ENCODE measurements at regions not wholly inside any gene's neighbourhood (a gene's known extent, or its start where the extent isn't known, plus 50 kb on each side); places are given as distances from the start of the nearest gene placed in this dataset.

- TF ChIP-seq FOXO4 (CRISPR knock-in tag; conservative IDR thresholded peaks at IDR 0.05) (no peak), SAFB2 (CRISPR knock-in tag; IDR thresholded peaks at IDR 0.05; ENCODE audit: borderline replicate concordance, low read depth) (no peak)
Observed at GRCh38 chr3:168558728-168559411, 463.1 kb upstream of the GOLIM4 start (continued).

- ChIA-PET POLR2A (no interaction called here), CTCF (ENCODE audit: low intra/inter-chr PET ratio, low total read pairs) (no interaction called here)
- ATAC-seq: no peak
- H3K4me3 ChIP-seq (replicated peaks in 1 of 3; ENCODE audit: insufficient read depth in 1 of 3, low read depth in 2 of 3, low read length in 3 of 3): no peak overlapping the region
- no peak overlapping the region for H3K27ac ChIP-seq (ENCODE audit: extremely low read length, insufficient read depth, low read length)
- H3K4me1 ChIP-seq (ENCODE audit: insufficient read depth, low read length): no peaks in the 10 kb centered on the region
- no peaks in the 10 kb centered on the region; a peak in 1 of 5 replicates for H3K27me3 ChIP-seq (ENCODE audit: control insufficient read depth in 1 of 2, insufficient read depth in 2 of 2, low read length in 2 of 2)
- no TSS peak for BruUV-seq (replicated peaks)
- no peaks in the 10 kb centered on the region for H4K20me1 ChIP-seq (ENCODE audit: insufficient read depth, low read length)
- TF ChIP-seq ZBTB1 (CRISPR knock-in tag; IDR thresholded peaks at IDR 0.05; ENCODE audit: borderline replicate concordance) (no peak), ZNF446 (CRISPR knock-in tag; IDR thresholded peaks at IDR 0.05) (no peak)
- no peaks in the 10 kb centered on the region for H3K9me3 ChIP-seq (ENCODE audit: low read length)
- intact Hi-C loops (cut with micrococcal nuclease; ENCODE audit: unreplicated experiment): no loop called here
- no peak overlapping the region for H3K9ac ChIP-seq (ENCODE audit: insufficient read depth, low read depth, low read length)
- no peak overlapping the region for H3K4me2 ChIP-seq (ENCODE audit: low read depth, low read length)
- no peaks in the 10 kb centered on the region for H3K79me2 ChIP-seq (ENCODE audit: insufficient read depth, low read length)
- FAIRE-seq: no peak
- in situ Hi-C loops (cut with HindIII; ENCODE audit: extremely low pct_ligation_motif_present, low pct_unique_long_range_greater_than_20kb): no loop called here
- no peaks in the 10 kb centered on the region for H3K36me3 ChIP-seq (replicated peaks in 1 of 2; ENCODE audit: control insufficient read depth in 1 of 2, insufficient read depth in 2 of 2, low read length in 2 of 2)
- no peak for DNase-seq (ENCODE audit: low spot score)
- no peak overlapping the region for H2AFZ ChIP-seq (ENCODE audit: low read length)
Observed at GRCh38 chr3:168552251-168552650, 456.5 kb upstream of the GOLIM4 start.

- WGBS (ENCODE audit: low lambda C conversion rate): 0% methylated on average over 2 of the region's 2 CpGs
- ChIA-PET POLR2A (no interaction called here), CTCF (ENCODE audit: low intra/inter-chr PET ratio, low total read pairs) (no interaction called here)
- Histone ChIP-seq H3K36me3 (replicated peaks in 1 of 2; ENCODE audit: control insufficient read depth in 1 of 2, insufficient read depth in 2 of 2, low read length in 2 of 2) (no peaks in the 10 kb centered on the region), H3K4me2 (ENCODE audit: low read depth, low read length) (no peak overlapping the region), H3K27ac (ENCODE audit: extremely low read length, insufficient read depth, low read length) (no peak overlapping the region), H2AFZ (ENCODE audit: low read length) (no peak overlapping the region), H4K20me1 (ENCODE audit: insufficient read depth, low read length) (no peaks in the 10 kb centered on the region), H3K4me3 (replicated peaks in 1 of 3; ENCODE audit: insufficient read depth in 1 of 3, low read depth in 2 of 3, low read length in 3 of 3) (no peak overlapping the region), H3K79me2 (ENCODE audit: insufficient read depth, low read length) (no peaks in the 10 kb centered on the region), H3K9me3 (ENCODE audit: low read length) (no peaks in the 10 kb centered on the region), H3K4me1 (ENCODE audit: insufficient read depth, low read length) (no peaks in the 10 kb centered on the region), H3K27me3 (ENCODE audit: control insufficient read depth in 1 of 2, insufficient read depth in 2 of 2, low read length in 2 of 2) (no peaks in the 10 kb centered on the region; a peak in 1 of 5 replicates), H3K9ac (ENCODE audit: insufficient read depth, low read depth, low read length) (no peak overlapping the region)
- FAIRE-seq: no peak
- intact Hi-C loops (cut with micrococcal nuclease; ENCODE audit: unreplicated experiment): no loop called here
- no peak for DNase-seq (ENCODE audit: low spot score)
- in situ Hi-C loops (cut with HindIII; ENCODE audit: extremely low pct_ligation_motif_present, low pct_unique_long_range_greater_than_20kb): no loop called here
- BruUV-seq (replicated peaks): no TSS peak
- no peak for ATAC-seq
- TF ChIP-seq TOPORS (CRISPR knock-in tag; IDR thresholded peaks at IDR 0.05) (no peak), ZEB1 (IDR thresholded peaks at IDR 0.05; ENCODE audit: insufficient replicate concordance, low read depth) (no peak), ZNF296 (CRISPR knock-in tag; conservative IDR thresholded peaks at IDR 0.05) (no peak), CBX2 (IDR thresholded peaks at IDR 0.05; ENCODE audit: low read depth, low read length) (no peak), CBX2 (CRISPR knock-in tag; IDR thresholded peaks at IDR 0.05; ENCODE audit: low read depth) (no peak), DRAP1 (CRISPR knock-in tag; IDR thresholded peaks at IDR 0.05) (no peak), ZNF513 (CRISPR knock-in tag; conservative IDR thresholded peaks at IDR 0.05) (no peak), TCF7L2 (IDR thresholded peaks at IDR 0.05; ENCODE audit: low read depth, low read length) (no peak), NFYB (CRISPR knock-in tag; IDR thresholded peaks at IDR 0.05) (no peak), ZNF749 (CRISPR knock-in tag; IDR thresholded peaks at IDR 0.05; ENCODE audit: borderline replicate concordance) (no peak), ZNF234 (CRISPR knock-in tag; conservative IDR thresholded peaks at IDR 0.05) (no peak), EZH2 (conservative IDR thresholded peaks at IDR 0.05; ENCODE audit: low read depth, low read length) (no peak)
Observed at GRCh38 chr3:168548719-168549118, 453.0 kb upstream of the GOLIM4 start.
